Nephron progenitor cell (in vitro differentiated cells): ENCODE measurements at regions not wholly inside any gene's neighbourhood (a gene's known extent, or its start where the extent isn't known, plus 50 kb on each side); places are given as distances from the start of the nearest gene placed in this dataset.
"Not testable (repeated sequence)": the region's sequence is repeated elsewhere in the genome, so short reads cannot be mapped to it uniquely, and the experiment has no call there.

Source experiments
- DNase-seq: peaks from one replicate; pipeline ENCODE4 v3.0.0; 2021
- H3K27ac Mint-ChIP-seq: 2 replicates; pipeline ENCODE4 v1.8.0; 2021; ENCODE audit warnings: mild to moderate bottlenecking, moderate library complexity, mixed read lengths
- H3K27me3 Mint-ChIP-seq: 2 replicates; pipeline ENCODE4 v1.8.0; 2021; ENCODE audit warnings: mild to moderate bottlenecking, low read depth, mixed read lengths; ENCODE audit not compliant: poor library complexity
- H3K36me3 Mint-ChIP-seq: 2 replicates; pipeline ENCODE4 v1.8.0; 2021; ENCODE audit warnings: low read depth, mixed read lengths
- H3K4me1 Mint-ChIP-seq: 2 replicates; pipeline ENCODE4 v1.8.0; 2021; ENCODE audit warnings: mixed read lengths
- H3K4me3 Mint-ChIP-seq: 2 replicates; pipeline ENCODE4 v1.8.0; 2021; ENCODE audit warnings: mild to moderate bottlenecking, moderate library complexity, mixed read lengths
- H3K9me3 Mint-ChIP-seq: 2 replicates; pipeline ENCODE4 v1.8.0; 2021; ENCODE audit warnings: mild to moderate bottlenecking, moderate library complexity, mixed read lengths
- TF ChIP-seq, protein P1 (sequence below): fragments of 200-600 bp; sonication (generic); IDR thresholded peaks from 2 replicates; pipeline ENCODE4 v1.5.0; 2021; ENCODE audit warnings: antibody characterized with exemption

DNA sequence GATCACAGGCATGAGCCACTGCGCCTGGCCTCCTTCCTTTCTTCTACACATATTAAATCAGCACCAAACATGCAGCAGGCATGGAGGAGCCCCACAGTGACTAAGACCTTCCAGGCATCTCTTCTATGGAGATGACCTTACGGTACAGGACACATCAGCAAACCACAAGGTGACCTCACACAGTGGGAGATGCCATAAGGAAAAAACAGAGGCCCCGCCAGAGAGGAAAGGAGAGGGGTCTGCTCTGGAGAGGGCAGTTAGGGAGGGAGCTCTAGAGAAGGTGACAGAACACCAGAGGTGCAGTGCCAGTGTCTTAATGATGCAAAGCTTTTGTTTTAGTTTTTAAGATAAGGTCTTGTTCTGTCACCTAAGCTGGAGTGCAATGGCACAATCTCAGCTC is 81.1 kb upstream of the ESRRB start:
- no peak overlapping the region for H3K4me3 Mint-ChIP-seq
- H3K4me1 Mint-ChIP-seq: peaks cover 7% of the 10 kb centered on the region
- TF ChIP-seq, protein P1, sequence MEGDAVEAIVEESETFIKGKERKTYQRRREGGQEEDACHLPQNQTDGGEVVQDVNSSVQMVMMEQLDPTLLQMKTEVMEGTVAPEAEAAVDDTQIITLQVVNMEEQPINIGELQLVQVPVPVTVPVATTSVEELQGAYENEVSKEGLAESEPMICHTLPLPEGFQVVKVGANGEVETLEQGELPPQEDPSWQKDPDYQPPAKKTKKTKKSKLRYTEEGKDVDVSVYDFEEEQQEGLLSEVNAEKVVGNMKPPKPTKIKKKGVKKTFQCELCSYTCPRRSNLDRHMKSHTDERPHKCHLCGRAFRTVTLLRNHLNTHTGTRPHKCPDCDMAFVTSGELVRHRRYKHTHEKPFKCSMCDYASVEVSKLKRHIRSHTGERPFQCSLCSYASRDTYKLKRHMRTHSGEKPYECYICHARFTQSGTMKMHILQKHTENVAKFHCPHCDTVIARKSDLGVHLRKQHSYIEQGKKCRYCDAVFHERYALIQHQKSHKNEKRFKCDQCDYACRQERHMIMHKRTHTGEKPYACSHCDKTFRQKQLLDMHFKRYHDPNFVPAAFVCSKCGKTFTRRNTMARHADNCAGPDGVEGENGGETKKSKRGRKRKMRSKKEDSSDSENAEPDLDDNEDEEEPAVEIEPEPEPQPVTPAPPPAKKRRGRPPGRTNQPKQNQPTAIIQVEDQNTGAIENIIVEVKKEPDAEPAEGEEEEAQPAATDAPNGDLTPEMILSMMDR: no peak
- peaks cover 30% of the 10 kb centered on the region for H3K27me3 Mint-ChIP-seq
- no peaks in the 10 kb centered on the region for H3K36me3 Mint-ChIP-seq
- H3K27ac Mint-ChIP-seq: no peak overlapping the region
- H3K9me3 Mint-ChIP-seq: no peaks in the 10 kb centered on the region
- no peak for DNase-seq

DNA sequence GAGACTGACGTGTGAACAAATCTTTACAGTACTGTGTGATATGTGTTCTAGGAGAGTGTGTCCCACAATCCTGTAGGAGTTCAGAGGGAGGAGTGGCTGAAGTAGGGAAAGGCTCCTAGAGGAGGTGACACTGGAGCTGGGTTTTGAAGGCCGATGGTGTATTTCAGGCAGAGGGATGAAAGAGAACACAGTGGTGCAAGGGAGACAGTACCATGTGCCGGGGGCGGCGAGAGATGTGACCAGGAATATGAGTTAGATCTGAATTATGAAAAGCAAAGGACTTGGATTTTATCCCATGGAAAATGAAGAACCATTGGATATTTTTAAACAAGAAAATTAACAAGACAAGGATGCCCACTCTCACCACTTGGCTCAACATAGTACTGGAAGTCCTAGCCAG is 77.0 kb upstream of the ESRRB start:
- no peak overlapping the region for H3K27ac Mint-ChIP-seq
- no peaks in the 10 kb centered on the region for H3K9me3 Mint-ChIP-seq
- H3K4me3 Mint-ChIP-seq: no peak overlapping the region
- no peak for DNase-seq
- peaks cover 48% of the 10 kb centered on the region for H3K27me3 Mint-ChIP-seq
- TF ChIP-seq, protein P1: no peak
- H3K36me3 Mint-ChIP-seq: no peaks in the 10 kb centered on the region
- H3K4me1 Mint-ChIP-seq: peaks cover 4% of the 10 kb centered on the region

DNA sequence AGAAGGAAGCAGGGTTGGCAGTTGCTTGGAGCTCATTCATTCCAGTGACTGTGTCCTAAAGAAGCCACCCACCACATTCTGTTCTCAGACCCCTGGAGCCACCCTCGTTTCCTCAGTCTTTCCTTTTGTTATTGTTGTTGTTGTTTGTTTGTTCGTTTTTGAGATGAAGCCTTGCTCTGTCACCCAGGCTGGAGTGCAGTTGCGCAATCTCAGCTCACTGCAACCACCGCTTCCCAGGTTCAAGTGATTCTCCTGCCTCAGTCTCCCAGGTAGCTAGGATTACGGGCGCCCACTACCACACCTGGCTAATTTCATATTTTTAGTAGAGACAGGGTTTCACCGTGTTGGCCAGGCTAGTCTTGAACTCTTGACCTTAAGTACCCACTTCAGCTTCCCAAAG is 72.7 kb upstream of the ESRRB start:
- H3K4me3 Mint-ChIP-seq, H3K4me1 Mint-ChIP-seq, H3K36me3 Mint-ChIP-seq, H3K9me3 Mint-ChIP-seq, H3K27ac Mint-ChIP-seq, DNase-seq: not testable (repeated sequence)
- H3K27me3 Mint-ChIP-seq: peaks cover 67% of the 10 kb centered on the region

DNA sequence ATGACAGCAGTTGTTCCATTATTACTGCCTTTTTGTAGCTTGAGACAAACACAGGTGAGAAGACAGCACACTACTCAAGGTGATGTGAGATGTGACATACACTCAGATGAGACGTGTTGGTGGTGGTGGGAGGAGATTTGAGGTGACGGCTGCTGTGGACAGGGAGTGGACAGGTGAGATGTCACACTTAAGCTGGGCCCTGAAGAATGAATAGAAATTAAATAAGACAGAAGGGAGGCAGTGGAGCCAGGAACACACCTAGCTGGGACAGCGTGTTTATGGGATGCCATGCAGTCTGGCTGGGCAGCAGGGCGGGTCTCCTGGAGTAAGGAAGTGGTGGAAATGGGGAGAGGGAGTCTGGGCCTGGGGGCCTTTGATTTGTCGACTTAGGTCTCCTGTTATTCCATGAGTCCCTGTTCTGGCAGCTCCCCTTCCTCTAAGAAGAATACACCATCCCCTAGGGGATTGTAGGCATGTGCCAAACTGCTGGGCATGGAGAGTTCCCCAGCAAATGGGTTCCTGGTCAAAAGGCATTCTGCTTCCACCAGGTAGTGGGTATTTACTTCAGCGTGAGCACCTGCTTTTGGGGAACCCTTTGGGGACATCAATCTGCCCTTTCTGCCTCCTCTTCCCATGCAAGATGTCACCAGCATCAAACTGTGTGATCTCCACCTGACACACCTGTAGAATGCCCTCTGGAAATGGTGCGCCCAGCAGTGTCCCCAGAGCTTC is 71.2 kb upstream of the ESRRB start:
- Mint-ChIP-seq H3K4me1 (peaks cover 11% of the 10 kb centered on the region), H3K9me3 (no peaks in the 10 kb centered on the region), H3K27me3 (peaks cover 69% of the 10 kb centered on the region), H3K36me3 (no peaks in the 10 kb centered on the region), H3K27ac (no peak overlapping the region), H3K4me3 (no peak overlapping the region)
- TF ChIP-seq, protein P1: no peak
- DNase-seq: no peak

DNA sequence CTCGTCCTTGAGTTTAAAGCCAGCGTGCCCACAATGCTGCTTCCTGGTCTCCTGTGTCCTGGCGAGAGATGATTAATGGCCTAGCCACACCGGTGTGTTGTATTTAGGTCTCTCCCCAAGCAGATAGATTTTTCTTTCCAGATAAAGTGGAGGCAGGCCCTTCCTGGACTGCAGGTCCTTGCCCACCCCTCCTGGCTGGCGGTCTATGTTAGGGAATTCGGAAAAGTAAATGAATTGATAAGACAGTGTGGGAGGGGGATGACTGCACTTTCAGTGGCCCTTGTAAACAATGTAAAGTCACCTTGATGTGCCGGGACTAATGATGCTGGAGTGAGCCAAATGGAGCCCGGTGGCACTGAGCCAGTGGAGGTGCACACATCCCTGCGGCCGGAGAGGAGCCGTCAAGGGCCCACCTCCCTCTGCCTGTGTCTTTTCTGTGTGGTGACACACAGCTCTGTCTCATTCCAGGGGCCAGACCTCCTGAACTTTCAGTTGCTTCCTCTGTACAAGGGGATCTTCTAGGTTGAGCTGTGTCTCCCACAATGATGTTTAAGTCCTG is 70.6 kb upstream of the ESRRB start:
- Mint-ChIP-seq H3K27ac (no peak overlapping the region), H3K4me3 (no peak overlapping the region), H3K4me1 (peaks cover 18% of the 10 kb centered on the region), H3K27me3 (peaks cover 73% of the 10 kb centered on the region), H3K36me3 (no peaks in the 10 kb centered on the region), H3K9me3 (no peaks in the 10 kb centered on the region)
- no peak for DNase-seq
- TF ChIP-seq, protein P1: no peak

DNA sequence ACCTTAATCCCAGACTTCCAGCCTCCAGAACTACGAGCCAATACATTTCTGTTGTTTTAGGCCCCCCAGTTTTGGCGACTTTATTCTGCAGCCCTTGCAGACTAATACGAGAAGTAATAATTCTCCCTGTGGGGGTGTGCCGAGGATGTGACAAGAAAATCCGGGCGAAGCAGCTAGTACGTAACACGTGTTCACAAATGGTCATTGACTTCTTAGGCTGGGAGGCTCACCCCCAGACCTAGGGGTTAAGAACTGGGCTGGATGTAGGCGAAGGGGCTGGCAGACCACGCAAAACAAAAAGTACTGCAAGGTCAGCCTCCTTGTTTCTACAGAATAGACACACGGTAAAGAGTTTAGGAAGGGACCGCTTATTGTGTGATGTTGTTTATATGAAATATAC is 69.8 kb upstream of the ESRRB start:
- TF ChIP-seq, protein P1: no peak
- no peak for DNase-seq

More for the DNA sequence above, 69.8 kb upstream of the ESRRB start:
- Mint-ChIP-seq H3K4me1 (peaks cover 25% of the 10 kb centered on the region), H3K36me3 (no peaks in the 10 kb centered on the region), H3K27me3 (peaks cover 72% of the 10 kb centered on the region), H3K27ac (no peak overlapping the region), H3K9me3 (no peaks in the 10 kb centered on the region), H3K4me3 (no peak overlapping the region)
